HPDE6-E6E7 (cell line): ENCODE measurements at regions not wholly inside any gene's neighbourhood (a gene's known extent, or its start where the extent isn't known, plus 50 kb on each side); places are given as distances from the start of the nearest gene placed in this dataset.

ENCODE experiments used
- DNase-seq: peaks from one replicate; pipeline ENCODE4 v3.0.0; 2011; ENCODE audit warnings: missing footprints; ENCODE audit errors: extremely low spot score

GRCh38 chr4:104418286-104418685 lies 76.4 kb downstream of the CXXC4 start:
- peak; percentile 21 for DNase-seq

GRCh38 chr4:104417357-104417882 lies 77.3 kb downstream of the CXXC4 start:
- DNase-seq = no peak

- DNase-seq = no peak
These were observed 77.9 kb downstream of the CXXC4 start for GRCh38 chr4:104416725-104417356.

GRCh38 chr4:104413487-104413886 lies 81.2 kb downstream of the CXXC4 start:
- no peak for DNase-seq

- DNase-seq = no peak
These were observed 82.3 kb downstream of the CXXC4 start for GRCh38 chr4:104412344-104412743.

- DNase-seq = no peak
These were observed 83.2 kb downstream of the CXXC4 start for GRCh38 chr4:104411502-104411901.

GRCh38 chr4:104408878-104409277 lies 85.8 kb downstream of the CXXC4 start:
- no peak for DNase-seq

GRCh38 chr4:104404361-104404760 lies 90.3 kb downstream of the CXXC4 start:
- no peak for DNase-seq

GRCh38 chr4:104395168-104395614 lies 99.5 kb downstream of the CXXC4 start:
- no peak for DNase-seq

GRCh38 chr4:104394406-104395167 lies 100.1 kb downstream of the CXXC4 start:
- DNase-seq = no peak

GRCh38 chr4:104393655-104394324 lies 100.9 kb downstream of the CXXC4 start:
- peak; percentile 6 for DNase-seq

GRCh38 chr4:104385713-104386112 lies 109.0 kb downstream of the CXXC4 start:
- no peak for DNase-seq

GRCh38 chr4:104382961-104383360 lies 111.7 kb downstream of the CXXC4 start:
- DNase-seq = no peak

GRCh38 chr4:104381729-104382128 lies 113.0 kb downstream of the CXXC4 start:
- DNase-seq = no peak

GRCh38 chr4:104365618-104366017 lies 129.1 kb downstream of the CXXC4 start:
- DNase-seq = no peak

GRCh38 chr4:104353481-104353880 lies 141.2 kb downstream of the CXXC4 start:
- no peak for DNase-seq

- no peak for DNase-seq
These were observed 142.5 kb downstream of the CXXC4 start for GRCh38 chr4:104352211-104352610.

GRCh38 chr4:104351706-104352105 lies 143.0 kb downstream of the CXXC4 start:
- no peak for DNase-seq

- DNase-seq = no peak
These were observed 149.0 kb downstream of the CXXC4 start for GRCh38 chr4:104345598-104346242.

GRCh38 chr4:104344342-104344980 lies 150.2 kb downstream of the CXXC4 start:
- no peak for DNase-seq

GRCh38 chr4:104334410-104334809 lies 160.3 kb downstream of the CXXC4 start:
- DNase-seq = no peak
